HG02981 (cell line): ENCODE measurements at regions not wholly inside any gene's neighbourhood (a gene's known extent, or its start where the extent isn't known, plus 50 kb on each side); places are given as distances from the start of the nearest gene placed in this dataset.

ENCODE experiments used
- ATAC-seq: cut with Tn5 transposase; IDR thresholded peaks from one replicate; pipeline ENCODE4 v1.9.1; 2021; ENCODE audit warnings: mild to moderate bottlenecking, moderate library complexity; ENCODE audit not compliant: unreplicated experiment

GRCh38 chr10:64067009-64067606 is 545.9 kb downstream of the REEP3 start:
- no peak for ATAC-seq

- ATAC-seq = no peak
These were observed 546.7 kb downstream of the REEP3 start for GRCh38 chr10:64067859-64068258.

GRCh38 chr10:64070241-64070640 is 549.0 kb downstream of the REEP3 start:
- ATAC-seq = no peak

GRCh38 chr10:64071218-64071617 is 550.0 kb downstream of the REEP3 start:
- no peak for ATAC-seq

GRCh38 chr10:64075604-64076003 is 554.4 kb downstream of the REEP3 start:
- ATAC-seq = no peak

- ATAC-seq = no peak
These were observed 555.2 kb downstream of the REEP3 start for GRCh38 chr10:64076322-64076940.

- ATAC-seq = no peak
These were observed 558.1 kb downstream of the REEP3 start for GRCh38 chr10:64079341-64079740.

- no peak for ATAC-seq
These were observed 558.9 kb downstream of the REEP3 start for GRCh38 chr10:64080071-64080470.

- no peak for ATAC-seq
These were observed 560.8 kb downstream of the REEP3 start for GRCh38 chr10:64081947-64082482.

- no peak for ATAC-seq
These were observed 565.0 kb downstream of the REEP3 start for GRCh38 chr10:64086083-64086767.

GRCh38 chr10:64089648-64090047 is 568.4 kb downstream of the REEP3 start:
- ATAC-seq = no peak

- ATAC-seq = no peak
These were observed 569.7 kb downstream of the REEP3 start for GRCh38 chr10:64090865-64091264.

GRCh38 chr10:64091897-64092296 is 570.7 kb downstream of the REEP3 start:
- no peak for ATAC-seq

GRCh38 chr10:64093304-64093703 is 572.1 kb downstream of the REEP3 start:
- ATAC-seq = no peak

GRCh38 chr10:64093946-64094535 is 572.8 kb downstream of the REEP3 start:
- ATAC-seq = no peak

- ATAC-seq = no peak
These were observed 575.7 kb downstream of the REEP3 start for GRCh38 chr10:64096941-64097340.

GRCh38 chr10:64097391-64098122 is 576.4 kb downstream of the REEP3 start:
- no peak for ATAC-seq

GRCh38 chr10:64098994-64099393 is 577.8 kb downstream of the REEP3 start:
- no peak for ATAC-seq

GRCh38 chr10:64101606-64102263 is 580.5 kb downstream of the REEP3 start:
- ATAC-seq = no peak

GRCh38 chr10:64102264-64102633 is 581.0 kb downstream of the REEP3 start:
- no peak for ATAC-seq

GRCh38 chr10:64102916-64103315 is 581.7 kb downstream of the REEP3 start:
- no peak for ATAC-seq
